Neutrophil (primary cell): ENCODE measurements at regions not wholly inside any gene's neighbourhood (a gene's known extent, or its start where the extent isn't known, plus 50 kb on each side); places are given as distances from the start of the nearest gene placed in this dataset.

Experiments used
- H3K27ac ChIP-seq: fragments of 200-600 bp; sonication (generic); 2 replicates; pipeline ENCODE4 v1.5.1; 2016; ENCODE audit warnings: mild to moderate bottlenecking, moderate library complexity
- H3K27me3 ChIP-seq: fragments of 200-600 bp; sonication (generic); 2 replicates; pipeline ENCODE4 v1.6.0; 2016; ENCODE audit warnings: mild to moderate bottlenecking
- H3K36me3 ChIP-seq: fragments of 200-600 bp; sonication (generic); 2 replicates; pipeline ENCODE4 v1.5.1; 2017
- H3K4me1 ChIP-seq, 2 experiments: fragments of 200-600 bp in 1 of 2; sonication (generic) in 1 of 2; 1 replicate in 1 of 2; 2 replicates in 1 of 2; pipeline versions ENCODE4 v1.5.1 to v1.6.1; 2013 to 2016; ENCODE audit warnings: low read depth in 1 of 2, low read length in 1 of 2, mild to moderate bottlenecking in 1 of 2, moderate library complexity in 1 of 2; ENCODE audit not compliant: control insufficient read depth in 1 of 2, insufficient read depth in 1 of 2
- H3K4me3 ChIP-seq, 2 experiments: fragments of 200-600 bp in 1 of 2; sonication (generic) in 1 of 2; 1 replicate in 1 of 2; 2 replicates in 1 of 2; pipeline ENCODE4 v1.5.1; 2013 to 2016; ENCODE audit warnings: low read depth in 1 of 2, low read length in 1 of 2, mild to moderate bottlenecking in 1 of 2, moderate library complexity in 1 of 2
- H3K9me3 ChIP-seq: fragments of 200-600 bp; sonication (generic); 2 replicates; pipeline ENCODE4 v1.5.1; 2016
- TF ChIP-seq, protein P1 (sequence below): fragments of 200-600 bp; sonication (generic); IDR thresholded peaks from 2 replicates; pipeline ENCODE4 v1.5.1; 2016; ENCODE audit warnings: antibody characterized with exemption

GRCh38 chr15:25239471-25240345 lies 199.1 kb downstream of the UBE3A start:
- Histone ChIP-seq H3K9me3 (peaks cover 4% of the 10 kb centered on the region), H3K4me3 (no peak overlapping the region), H3K27ac (no peak overlapping the region), H3K4me1 (no peaks in the 10 kb centered on the region), H3K27me3 (no peaks in the 10 kb centered on the region), H3K36me3 (no peaks in the 10 kb centered on the region)
- TF ChIP-seq, protein P1, sequence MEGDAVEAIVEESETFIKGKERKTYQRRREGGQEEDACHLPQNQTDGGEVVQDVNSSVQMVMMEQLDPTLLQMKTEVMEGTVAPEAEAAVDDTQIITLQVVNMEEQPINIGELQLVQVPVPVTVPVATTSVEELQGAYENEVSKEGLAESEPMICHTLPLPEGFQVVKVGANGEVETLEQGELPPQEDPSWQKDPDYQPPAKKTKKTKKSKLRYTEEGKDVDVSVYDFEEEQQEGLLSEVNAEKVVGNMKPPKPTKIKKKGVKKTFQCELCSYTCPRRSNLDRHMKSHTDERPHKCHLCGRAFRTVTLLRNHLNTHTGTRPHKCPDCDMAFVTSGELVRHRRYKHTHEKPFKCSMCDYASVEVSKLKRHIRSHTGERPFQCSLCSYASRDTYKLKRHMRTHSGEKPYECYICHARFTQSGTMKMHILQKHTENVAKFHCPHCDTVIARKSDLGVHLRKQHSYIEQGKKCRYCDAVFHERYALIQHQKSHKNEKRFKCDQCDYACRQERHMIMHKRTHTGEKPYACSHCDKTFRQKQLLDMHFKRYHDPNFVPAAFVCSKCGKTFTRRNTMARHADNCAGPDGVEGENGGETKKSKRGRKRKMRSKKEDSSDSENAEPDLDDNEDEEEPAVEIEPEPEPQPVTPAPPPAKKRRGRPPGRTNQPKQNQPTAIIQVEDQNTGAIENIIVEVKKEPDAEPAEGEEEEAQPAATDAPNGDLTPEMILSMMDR, result no peak

GRCh38 chr15:25240461-25241021 lies 198.3 kb downstream of the UBE3A start:
- Histone ChIP-seq H3K4me1 (no peaks in the 10 kb centered on the region), H3K27ac (no peak overlapping the region), H3K4me3 (no peak overlapping the region), H3K36me3 (no peaks in the 10 kb centered on the region), H3K9me3 (peaks cover 4% of the 10 kb centered on the region), H3K27me3 (no peaks in the 10 kb centered on the region)
- TF ChIP-seq, protein P1, result no peak

GRCh38 chr15:25241241-25241801 lies 197.5 kb downstream of the UBE3A start:
- TF ChIP-seq, protein P1, result no peak
- Histone ChIP-seq H3K4me3 (no peak overlapping the region), H3K36me3 (no peaks in the 10 kb centered on the region), H3K27me3 (no peaks in the 10 kb centered on the region), H3K4me1 (no peaks in the 10 kb centered on the region), H3K9me3 (peaks cover 4% of the 10 kb centered on the region), H3K27ac (no peak overlapping the region)

- TF ChIP-seq, protein P1, result no peak
- no peaks in the 10 kb centered on the region for H3K27me3 ChIP-seq
- H3K9me3 ChIP-seq, result peaks cover 4% of the 10 kb centered on the region
- no peaks in the 10 kb centered on the region for H3K36me3 ChIP-seq
- H3K27ac ChIP-seq, result no peak overlapping the region
- H3K4me3 ChIP-seq, result no peak overlapping the region
- H3K4me1 ChIP-seq, result no peaks in the 10 kb centered on the region
Observed at GRCh38 chr15:25242166-25242879, 196.5 kb downstream of the UBE3A start.

DNA sequence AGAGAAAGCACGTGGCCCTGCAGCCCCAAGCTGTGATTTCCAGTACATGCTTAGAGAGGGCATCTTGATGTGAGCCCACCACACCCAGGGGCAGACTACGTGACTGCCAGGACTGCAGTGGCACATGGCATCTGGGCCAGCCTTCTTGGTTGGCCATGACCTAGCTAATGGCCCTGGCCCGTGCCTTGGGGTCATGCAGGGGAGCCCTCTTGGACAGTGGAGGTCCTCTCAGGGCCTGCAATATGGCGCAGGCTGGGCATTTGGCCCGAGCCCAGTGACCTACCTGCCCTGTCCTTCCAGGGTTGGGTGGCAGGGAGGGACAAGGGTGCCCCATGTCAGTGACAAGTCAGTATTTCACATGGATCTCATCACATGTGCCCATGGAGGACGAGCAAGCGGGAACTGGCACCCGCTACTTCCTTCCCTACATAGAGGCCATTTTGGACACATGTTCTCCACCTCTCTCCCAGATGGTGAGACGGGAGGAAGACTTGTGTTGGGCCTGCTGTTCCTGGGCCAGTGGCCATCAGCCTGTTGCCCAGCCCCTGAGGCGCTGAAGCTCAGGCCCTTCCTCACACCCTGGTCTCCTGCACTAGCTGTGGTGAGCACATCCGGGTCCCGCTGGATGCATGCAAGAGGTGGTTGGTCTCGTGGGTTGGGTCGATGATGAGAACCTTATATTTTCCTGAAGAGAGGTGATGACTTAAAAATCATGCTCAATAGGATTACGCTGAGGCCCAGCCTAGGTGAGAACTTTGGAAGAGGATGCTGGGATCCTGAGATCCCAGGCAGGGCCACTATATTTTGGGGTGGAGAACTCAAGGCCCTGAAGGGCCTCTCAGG lies 195.6 kb downstream of the UBE3A start:
- no peaks in the 10 kb centered on the region for H3K36me3 ChIP-seq
- TF ChIP-seq, protein P1, result no peak
- H3K9me3 ChIP-seq, result peaks cover 4% of the 10 kb centered on the region
- H3K4me3 ChIP-seq, result no peak overlapping the region
- no peak overlapping the region for H3K27ac ChIP-seq
- H3K4me1 ChIP-seq, result no peaks in the 10 kb centered on the region
- no peaks in the 10 kb centered on the region for H3K27me3 ChIP-seq
